CD4-positive, alpha-beta T cell treated with Interleukin-15 for 1 hour (primary cell): ENCODE measurements at regions not wholly inside any gene's neighbourhood (a gene's known extent, or its start where the extent isn't known, plus 50 kb on each side); places are given as distances from the start of the nearest gene placed in this dataset.

ENCODE experiments used
- DNase-seq: peaks from one replicate; pipeline ENCODE4 v3.0.0-alpha.2; 2020

DNA sequence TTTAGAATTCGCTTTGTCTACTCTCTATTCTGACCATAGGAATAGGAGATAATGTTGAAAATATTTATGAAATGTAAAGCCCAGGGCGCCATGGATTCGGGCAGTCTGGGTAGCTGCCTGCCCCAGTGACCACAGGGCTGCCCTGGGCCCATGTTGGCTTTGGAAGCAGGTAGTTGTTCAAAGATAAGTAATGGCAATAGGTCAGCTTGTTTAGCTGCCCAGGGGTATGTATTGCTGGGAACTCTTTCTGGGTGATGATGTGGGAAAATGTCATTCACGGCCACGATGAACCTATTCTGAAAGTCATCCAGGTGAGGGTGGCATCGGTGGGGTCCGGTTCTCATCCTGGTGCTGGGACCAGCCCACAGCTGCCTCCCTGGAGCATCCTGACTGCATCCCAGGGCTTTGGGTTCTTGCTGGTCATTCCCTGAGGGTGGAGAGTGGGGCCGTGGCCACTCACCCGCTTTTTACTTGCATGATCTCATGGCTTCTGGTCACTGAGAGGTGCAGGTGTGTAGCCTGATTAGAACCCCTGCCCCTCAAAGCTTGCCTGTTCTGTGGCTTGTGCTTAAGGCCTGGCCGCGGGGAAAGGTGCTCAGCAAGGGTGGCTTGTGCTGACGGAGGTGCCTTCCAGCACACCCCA is 102.8 kb downstream of the ERMARD start:
- no peak for DNase-seq

DNA sequence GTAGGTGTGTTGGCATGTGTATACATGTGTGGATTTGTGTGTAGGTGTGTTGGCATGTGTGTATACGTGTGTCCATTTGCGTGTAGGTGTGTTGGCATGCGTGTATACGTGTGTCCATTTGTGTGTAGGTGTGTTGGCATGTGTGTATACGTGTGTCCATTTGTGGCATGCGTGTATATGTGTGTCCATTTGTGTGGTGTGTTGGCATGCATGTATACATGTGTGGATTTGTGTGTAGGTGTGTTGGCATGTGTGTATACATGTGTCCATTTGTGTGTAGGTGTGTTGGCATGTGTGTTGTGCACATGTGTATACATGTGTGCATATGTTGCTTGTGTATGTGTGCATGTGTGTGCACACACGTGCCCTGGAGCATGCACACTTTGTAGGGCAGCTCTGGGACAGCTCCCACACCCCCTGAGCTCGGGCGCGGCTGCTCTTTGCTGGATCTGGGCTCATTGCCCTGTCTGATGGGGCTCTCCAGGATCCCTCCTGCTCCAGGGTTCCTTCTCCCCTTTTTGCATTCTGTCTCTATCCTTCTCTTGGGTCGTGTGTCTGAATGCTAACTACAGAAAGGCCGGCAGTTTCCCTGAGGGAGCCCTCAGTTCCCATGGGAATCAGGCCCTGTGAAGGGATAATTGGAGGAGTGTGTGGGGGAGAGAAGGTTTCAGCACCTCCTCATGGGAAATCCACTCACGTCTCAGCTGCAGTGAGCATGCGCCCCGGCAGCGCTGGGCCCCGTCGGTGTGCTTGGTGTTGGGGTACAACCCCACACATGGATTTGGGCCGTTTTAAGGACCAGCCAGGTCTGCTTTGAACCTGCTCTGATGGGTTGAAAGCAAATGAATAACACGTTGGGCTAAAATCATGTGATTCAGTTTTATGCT is 102.0 kb downstream of the ERMARD start:
- no peak for DNase-seq

DNA sequence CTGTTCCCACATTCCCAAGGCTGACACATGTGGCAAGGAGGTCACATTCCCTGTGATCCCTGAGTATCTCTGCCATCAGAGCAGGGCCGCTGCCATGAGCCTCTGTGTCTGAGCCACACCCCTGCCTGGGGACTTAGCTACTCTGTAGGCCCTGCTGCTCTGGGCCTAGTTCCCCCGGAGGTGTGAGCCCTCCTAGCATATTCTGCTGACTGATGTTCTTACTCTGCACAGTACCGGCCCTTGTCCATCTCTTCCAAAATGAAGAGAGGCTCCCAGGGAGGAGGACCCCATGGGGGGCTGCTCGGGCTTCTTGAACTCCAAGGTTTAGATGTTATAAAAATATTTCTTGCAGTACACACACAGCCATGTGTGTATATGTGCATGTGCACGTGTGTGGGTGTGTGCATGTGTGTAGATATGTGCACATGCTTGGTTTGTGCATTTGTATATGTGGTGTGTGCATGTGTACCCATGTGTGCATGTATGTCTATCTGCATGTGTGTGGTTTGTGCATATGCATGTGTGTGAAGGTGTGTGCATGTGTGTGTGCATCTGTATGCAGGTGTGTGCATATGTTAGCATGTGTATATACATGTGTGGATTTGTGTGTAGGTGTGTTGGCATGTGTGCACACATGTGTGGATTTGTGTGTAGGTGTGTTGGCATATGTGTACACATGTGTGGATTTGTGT is 101.2 kb downstream of the ERMARD start:
- no peak for DNase-seq

DNA sequence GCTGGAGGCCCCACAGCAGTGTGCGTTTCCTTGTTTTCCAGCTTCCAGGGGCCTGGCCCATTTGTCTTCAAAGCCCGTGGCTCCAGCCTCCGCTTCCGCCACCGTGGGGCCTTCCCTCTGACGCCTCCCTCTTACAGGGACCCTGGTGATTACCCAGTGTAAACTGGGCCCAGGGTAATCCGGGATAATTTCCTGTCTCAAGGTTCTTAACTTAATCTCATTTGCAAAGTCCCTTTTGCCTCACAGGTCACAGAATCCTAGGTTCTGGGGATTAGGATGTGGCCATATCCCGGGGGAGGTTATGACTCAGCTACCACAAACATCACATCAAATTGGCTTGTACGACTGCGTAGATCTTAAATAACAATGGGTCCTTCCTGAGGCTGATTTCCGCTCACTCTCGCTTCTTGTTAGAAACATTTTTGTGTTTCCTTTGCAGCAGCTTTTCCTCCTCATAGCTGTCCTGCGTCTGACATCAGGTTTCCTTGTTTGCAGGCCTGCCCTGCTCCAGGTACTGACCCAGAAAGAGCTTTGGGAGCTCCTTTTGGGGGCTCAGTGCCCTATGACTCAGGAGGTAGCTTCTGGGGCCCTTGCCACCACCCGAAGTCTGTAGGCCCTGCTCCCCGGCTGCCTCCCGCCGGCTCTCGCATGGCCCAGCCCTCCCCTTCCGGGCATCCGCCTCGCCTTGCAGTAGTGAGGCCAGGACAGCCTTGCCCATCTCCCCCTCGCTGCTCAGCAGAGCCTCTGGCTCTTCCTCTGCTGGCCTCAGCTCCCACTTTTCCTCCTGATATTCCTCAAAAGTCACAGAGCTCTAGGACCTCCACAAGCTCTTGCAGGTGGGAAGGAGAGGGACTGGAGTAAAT is 100.5 kb downstream of the ERMARD start:
- no peak for DNase-seq

DNA sequence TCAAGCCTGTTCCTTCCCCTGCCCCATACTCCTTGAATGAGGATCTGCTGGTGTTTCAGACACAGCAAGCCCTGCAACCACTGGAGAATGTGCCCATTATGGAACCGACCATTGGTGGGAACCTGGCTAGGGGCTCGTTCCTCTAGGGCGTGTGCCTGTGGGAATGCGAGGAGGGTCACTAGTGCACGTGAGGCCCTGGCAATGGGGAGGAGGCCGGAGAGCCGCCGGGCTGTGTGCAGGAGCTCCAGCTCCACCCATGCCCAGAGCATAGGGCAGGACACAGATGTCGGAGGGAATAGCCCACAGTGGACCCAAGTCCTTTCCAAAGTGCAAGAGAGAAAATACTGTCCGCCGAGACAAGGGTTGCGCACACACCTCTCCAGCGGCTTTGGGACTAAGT is 99.3 kb downstream of the ERMARD start:
- DNase-seq, result no peak

DNA sequence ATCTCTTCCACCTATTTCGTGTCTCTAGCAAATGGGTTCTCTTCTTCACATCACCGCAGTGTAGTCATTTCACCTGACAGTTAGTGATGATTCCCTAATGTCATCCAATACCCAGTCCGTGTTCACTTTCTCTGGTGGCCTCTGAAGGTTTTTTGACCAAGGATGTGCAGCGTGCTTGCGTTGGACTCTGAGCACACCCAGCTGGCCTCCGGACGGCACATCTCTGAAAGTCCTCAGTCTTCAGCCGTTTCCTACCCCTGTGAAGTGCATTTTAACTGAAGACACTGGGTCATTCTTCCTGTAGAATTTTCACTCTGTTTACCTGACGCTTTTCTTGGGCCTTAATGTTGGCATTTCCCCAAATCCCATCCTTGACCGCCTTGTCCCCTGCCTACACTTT is 98.7 kb downstream of the ERMARD start:
- no peak for DNase-seq

DNA sequence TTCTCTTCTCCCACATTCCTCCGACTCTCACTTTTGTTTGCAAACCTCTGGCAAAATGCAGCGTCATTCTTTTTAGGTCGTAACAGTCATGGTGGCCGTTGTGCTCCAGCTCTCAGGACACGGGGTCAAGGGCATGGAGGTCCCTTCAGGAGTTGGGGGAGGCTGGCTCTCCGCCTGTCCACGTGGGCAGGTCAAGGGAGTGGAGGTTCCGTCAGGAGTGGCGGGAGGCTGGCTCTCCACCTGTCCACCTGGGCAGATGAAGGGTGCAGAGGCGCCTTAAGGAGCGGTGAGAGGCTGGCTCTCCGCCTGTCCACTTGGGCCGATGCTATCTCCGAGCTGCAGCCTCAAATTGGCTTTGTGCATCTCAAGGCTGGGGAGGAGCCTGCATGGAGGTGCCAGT is 98.0 kb downstream of the ERMARD start:
- DNase-seq, result no peak

DNA sequence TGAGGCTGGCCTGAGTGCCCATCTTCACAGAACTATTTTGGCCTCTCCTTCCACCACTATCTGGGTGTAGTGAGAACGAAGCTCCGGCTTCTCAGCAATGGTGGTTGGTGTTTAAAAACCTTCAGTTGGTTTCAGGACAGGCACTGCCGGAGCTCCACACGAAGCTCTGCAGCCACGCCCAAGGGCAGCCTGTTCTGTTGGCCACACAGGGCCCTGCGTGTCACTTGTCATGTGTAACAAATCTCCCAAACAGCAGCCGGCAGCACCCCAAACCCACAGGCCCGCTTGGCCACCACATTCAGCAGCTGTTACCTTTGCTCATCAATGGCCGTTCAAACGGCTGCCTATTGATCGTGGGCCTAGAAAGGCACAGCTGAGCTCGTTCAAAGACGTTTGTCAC is 97.5 kb downstream of the ERMARD start:
- DNase-seq, result no peak

DNA sequence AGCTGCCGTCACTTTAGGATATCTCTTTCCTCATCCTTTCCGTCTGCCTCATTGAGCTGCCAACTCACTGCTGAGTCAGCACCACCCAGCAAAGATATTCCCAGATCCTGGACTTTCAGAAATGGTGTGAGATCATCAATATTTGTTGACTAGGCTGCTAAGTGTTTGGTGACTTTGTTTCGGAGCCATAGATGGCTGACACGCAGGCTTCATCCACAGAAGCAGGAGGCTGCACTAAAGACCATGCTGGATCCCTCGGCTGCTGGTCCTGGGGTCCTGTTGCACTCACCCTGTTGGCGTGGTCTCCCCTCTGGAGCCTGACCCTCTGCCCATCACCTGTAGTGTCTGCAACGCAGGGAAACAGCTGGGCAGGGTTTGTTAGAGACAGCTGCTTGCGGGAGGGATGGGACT is 96.5 kb downstream of the ERMARD start:
- DNase-seq, result no peak

DNA sequence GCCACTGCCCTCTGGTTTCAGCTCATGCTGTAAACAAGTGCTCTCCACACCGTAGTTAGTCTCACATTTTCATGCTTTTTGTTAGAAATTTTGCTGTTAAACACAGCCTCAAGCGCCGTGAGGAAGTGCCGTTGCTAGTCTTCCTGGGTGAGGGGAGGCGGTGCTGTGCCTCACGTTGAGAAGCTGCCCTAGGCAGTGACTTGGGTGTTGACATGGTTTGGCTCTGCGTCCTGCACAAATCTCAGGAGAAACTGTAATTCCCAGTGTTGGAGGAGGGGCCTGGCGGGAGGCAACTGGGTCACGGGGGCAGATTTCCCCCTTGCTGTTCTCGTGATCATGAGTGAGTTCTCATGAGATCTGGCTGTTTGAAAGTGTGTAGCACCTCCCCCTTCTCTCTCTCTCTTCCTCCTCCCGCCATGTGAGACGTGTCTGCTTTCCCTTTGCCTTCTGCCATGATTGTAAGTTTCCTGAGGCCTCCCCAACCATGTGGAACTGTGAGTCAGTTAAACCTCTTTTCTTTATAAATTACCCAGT is 95.8 kb downstream of the ERMARD start:
- DNase-seq, result no peak

DNA sequence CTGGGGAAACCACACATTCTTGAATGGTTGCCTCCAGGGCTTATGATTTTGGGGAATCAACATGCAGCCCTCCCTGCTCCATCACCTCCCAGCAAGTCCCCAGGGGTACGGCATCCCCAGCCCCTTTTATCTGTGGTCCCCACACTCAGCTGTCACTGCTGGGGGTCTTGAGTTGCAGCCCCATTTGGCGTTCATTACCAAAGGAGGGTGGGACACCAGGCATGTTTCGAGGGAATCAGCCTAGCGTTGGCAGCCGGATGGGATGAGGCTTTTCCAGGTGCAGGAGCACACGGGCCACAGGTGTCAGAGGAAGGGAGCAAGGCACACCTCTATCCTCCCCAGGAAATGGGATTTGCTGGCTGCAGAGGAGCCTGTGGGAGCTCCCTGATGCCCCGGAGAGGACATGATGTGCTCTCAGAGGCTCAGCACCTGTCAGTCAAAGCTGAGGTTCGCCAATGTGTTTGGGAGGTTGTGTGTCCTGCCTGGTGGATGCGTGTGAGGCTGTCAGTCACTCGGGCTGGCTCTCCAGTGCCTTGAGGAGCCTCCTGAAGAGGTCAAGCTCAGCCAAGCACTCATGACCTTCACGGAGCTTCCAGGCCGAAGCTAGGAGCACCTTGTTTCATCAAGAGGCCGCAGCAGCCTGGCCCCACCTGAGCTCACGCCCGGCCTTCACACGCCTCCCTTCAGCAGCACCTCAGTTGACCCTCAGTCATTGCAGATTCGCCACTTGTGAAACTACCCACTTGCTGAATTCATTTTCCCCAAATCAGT is 95.0 kb downstream of the ERMARD start:
- no peak for DNase-seq

DNA sequence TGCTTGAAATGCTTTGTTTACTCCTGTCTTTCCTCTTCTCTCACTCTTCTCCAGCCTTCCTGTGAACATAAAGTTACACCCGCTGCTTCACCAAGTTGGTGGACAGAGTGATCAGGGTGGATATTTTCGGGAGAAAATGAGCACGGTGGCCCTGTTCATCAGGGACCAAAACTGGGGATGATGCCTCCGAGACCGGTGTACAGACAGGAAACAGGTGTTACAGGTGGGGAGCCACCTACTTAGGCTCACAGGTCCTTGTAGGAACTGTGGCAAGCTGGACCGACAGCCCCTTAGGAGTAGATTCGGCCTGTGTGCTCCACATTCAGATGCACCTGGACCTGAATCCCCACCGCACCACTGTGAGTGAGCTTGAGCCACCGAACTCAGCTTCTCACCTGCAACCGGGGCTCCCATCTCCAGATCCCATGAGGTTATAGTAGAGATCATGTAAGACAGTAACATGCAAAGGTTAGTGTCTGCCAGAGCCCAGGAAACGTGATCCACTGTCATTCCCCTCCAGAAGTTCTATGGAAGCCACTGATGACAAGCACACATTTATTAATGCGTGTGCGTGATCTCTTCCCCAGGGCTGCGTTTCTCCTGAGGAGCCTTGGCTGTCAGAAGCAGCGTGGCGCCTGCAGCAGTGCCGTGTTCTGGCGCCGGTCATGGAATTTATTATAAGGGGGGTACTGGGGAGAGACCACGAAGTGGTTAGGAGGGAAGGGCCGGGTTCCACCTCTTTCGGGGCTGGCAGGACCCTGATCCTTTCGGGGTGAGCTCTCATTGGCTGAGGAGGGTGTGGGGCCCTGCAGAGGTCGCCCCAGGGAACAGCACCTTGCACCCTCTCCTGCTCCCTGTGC is 94.2 kb downstream of the ERMARD start:
- no peak for DNase-seq

DNA sequence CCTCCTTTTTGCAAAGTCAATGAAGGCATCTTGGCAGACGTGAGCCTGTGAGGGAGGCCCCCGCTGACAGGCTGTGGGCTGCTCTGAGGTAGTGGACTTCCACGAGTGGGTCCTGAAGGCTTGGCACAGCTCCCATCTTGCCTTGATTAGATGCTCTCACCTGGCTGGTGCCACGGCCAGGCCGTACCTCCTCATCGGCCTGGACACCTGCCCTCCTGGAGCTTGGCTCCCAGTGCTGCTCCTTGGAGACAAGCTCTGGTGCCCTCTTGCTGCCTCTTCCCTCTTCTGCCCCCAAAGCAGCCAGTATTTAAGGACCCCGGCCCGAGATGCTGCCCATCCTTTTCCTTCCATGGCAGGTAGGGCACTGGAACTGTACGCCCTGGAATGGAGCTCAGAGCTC is 93.5 kb downstream of the ERMARD start:
- no peak for DNase-seq

DNA sequence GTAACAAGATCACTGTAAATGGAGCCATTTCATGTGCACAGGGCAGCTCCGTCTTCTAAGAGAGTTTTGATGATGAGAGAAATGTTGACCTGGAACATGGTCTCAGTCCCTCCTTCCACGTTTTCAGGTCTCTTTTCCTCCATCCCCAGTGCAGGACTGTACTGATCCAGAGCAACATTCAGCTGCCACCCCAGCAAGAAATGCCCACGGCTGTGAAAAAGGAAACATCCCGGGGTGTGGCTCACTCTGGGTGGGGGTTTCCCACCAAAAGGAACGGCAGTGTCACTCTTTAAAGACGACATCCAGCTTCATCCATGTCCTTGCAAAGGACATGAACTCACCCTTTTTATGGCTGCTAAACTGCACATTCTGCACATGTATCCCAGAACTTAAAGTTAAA is 92.6 kb downstream of the ERMARD start:
- DNase-seq, result no peak

DNA sequence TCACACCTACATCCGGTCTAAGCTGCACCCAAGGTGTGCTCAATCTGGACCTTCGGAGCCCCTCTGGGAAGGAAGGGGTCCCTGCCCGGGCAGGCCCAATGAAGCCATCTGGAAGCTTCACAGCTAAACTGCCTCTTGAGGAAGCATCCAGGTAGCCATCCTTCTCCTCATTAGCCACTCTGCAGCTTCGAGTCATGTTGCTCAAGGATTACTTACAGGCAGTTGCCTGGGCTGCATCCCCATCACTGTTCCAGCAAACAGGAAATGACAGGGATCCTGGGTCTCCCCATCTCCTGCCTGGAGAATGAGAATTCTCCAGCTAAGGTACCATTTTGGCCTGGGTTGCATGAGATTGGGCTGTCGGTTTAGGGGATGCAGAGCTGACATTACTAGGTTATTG is 91.7 kb downstream of the ERMARD start:
- DNase-seq, result no peak

DNA sequence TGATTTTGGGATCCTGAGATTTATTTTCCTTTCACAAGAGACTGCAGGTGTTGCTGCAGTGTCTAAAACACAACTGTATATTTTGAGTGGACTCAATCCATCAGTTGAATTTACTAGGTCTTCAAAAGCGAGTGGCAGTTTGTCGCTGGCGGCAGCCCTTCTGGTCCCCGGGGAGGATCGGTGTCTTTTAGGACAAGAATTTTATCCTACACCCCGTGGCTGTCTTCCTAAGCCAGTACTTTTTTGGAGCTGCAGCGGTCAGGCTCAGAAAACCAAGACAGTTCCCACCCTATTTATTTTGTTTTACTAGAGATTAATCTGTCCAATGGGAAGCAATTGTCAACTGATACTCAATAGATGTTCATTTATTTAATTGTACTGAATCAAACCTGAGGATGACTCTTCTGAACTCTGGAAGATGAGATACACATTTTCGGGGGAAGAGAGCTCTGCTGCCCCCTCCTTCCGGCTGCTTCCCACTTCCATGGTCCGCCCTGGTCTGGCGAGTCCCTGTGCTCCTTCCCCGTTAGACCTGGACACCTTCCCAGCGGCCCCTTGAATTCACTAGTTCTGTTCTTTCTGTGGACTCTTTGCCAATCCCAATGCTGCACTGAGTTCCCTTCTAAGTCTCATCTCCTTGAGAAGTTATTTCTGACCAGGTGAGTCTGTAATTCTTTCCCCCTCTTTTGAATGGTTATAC is 90.6 kb downstream of the ERMARD start:
- no peak for DNase-seq

DNA sequence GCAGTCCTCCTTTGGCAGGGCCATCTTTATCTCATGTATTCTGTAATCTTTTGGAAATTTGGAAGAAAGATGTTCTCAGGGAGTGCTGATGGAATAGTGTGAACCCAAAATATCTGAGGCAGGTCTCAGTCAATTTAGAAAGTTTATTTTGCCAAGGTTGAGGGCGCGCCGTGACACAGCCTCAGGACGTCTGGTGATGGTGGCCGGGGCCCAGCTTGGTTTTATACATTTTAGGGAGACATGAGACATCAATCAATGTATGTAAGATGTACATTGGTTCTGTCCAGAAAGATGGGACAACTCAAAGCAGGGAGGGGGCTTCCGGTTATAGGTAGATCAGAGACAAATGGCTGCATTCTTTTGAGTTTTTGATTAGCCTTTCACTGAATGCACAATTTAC is 89.8 kb downstream of the ERMARD start:
- no peak for DNase-seq

DNA sequence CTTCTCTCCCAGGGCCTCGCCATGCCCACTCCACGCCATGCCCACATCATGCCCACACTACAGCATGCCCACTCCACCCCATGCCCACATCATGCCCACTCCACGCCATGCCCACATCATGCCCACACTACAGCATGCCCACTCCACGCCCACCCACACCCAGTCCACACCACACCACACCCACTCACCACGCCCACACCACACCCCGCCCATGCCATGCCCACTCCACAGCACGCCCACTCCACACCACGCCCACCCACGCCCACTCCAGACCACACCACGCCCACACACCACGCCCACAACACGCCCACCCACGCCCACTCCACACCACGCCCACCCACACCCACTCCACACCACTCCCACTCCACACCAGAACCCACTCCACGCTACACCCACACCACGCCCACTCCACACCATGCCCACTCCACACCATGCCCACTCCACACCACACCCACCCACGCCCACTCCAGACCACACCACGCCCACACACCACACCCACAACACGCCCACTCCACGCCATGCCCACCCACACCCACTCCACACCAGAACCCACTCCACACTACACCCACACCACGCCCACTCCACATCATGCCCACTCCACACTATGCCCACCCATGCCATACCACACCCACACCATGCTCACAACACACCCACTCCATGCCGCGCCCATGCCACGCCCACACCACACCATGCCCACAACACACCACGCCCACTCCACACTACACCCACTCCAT is 88.6 kb downstream of the ERMARD start:
- DNase-seq, result no peak

DNA sequence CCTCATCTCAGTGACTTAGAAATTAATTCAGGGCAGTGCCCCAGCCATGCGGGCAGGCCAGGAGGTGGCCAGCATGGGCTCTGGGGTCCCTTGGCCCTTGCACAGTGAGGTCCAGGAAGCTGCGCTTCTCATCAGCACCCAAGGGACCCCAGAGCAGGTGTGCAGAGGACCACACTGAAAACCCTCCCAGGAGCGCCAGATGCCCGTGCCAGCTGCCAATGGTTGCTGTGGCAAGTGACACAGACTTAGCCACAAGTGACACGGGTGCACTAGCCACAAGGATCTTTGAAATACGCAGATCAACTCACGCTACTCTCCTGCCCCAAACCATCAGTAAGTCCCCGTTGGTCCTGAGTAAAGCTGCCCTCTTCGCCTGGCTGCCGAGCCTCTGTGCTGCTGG is 88.1 kb downstream of the ERMARD start:
- DNase-seq, result no peak
